IMR-90 (cell line): ENCODE measurements at regions not wholly inside any gene's neighbourhood (a gene's known extent, or its start where the extent isn't known, plus 50 kb on each side); places are given as distances from the start of the nearest gene placed in this dataset.

ENCODE experiments used
- ATAC-seq: fragments of 200-7000 bp; cut with Tn5 transposase; 2 replicates; pipeline ENCODE4 v1.9.1; 2020; ENCODE audit warnings: low read depth, mild to moderate bottlenecking, moderate library complexity
- BruUV-seq: library from RNA; stranded (reverse); fragments of 400-500 nt; replicated peaks from 2 replicates; lab custom pipeline; 2021; lab: Mats Ljungman, UMichigan
- CTCF ChIA-PET: fragments of 300-600 bp; formaldehyde crosslinking; extraction: SDS; loops from one replicate; lab custom pipeline; 2021; ENCODE audit warnings: antibody characterized with exemption; lab: Yijun Ruan, JAX
- POLR2A ChIA-PET: fragments of 300-600 bp; sonication (Branson Sonifier 250); formaldehyde crosslinking; loops from one replicate; lab custom pipeline; 2022; ENCODE audit warnings: antibody characterized with exemption; ENCODE audit not compliant: unreplicated experiment; lab: Charles Lee
- DNase-seq: peaks from one replicate; pipeline ENCODE4 v3.0.0; 2013
- H2AFZ ChIP-seq: replicated peaks from 2 replicates; pipeline ENCODE3; 2013; ENCODE audit warnings: low read length, mild to moderate bottlenecking; ENCODE audit not compliant: poor library complexity
- H2AK5ac ChIP-seq: 2 replicates; pipeline ENCODE4 v1.6.1; 2013; ENCODE audit warnings: low read depth, low read length, inconsistent platforms
- H2AK9ac ChIP-seq: replicated peaks from 2 replicates; pipeline ENCODE3; 2013; ENCODE audit warnings: mild to moderate bottlenecking, low read depth, low read length, moderate library complexity; ENCODE audit not compliant: poor library complexity
- H2BK120ac ChIP-seq: 2 replicates; pipeline ENCODE4 v1.6.1; 2013; ENCODE audit warnings: low read depth, low read length, inconsistent platforms
- H2BK15ac ChIP-seq: 3 replicates; pipeline ENCODE4 v1.6.1; 2013; ENCODE audit warnings: low read depth, low read length, inconsistent platforms
- H2BK20ac ChIP-seq: 2 replicates; pipeline ENCODE4 v1.6.1; 2013; ENCODE audit warnings: low read depth, mild to moderate bottlenecking, inconsistent platforms, low read length, moderate library complexity
- H2BK5ac ChIP-seq: 2 replicates; pipeline ENCODE4 v1.6.1; 2013; ENCODE audit warnings: mild to moderate bottlenecking, low read depth, low read length, inconsistent platforms; ENCODE audit not compliant: poor library complexity, severe bottlenecking
- H3K14ac ChIP-seq: replicated peaks from 2 replicates; pipeline ENCODE4 v1.6.1; 2013; ENCODE audit warnings: low read depth, low read length, inconsistent platforms
- H3K18ac ChIP-seq: 2 replicates; pipeline ENCODE4 v1.6.1; 2013; ENCODE audit warnings: low read depth, low read length, control low read depth
- H3K23ac ChIP-seq: 2 replicates; pipeline ENCODE4 v1.6.1; 2013; ENCODE audit warnings: low read depth, low read length, inconsistent platforms
- H3K27ac ChIP-seq: 2 replicates; pipeline ENCODE4 v1.5.1; 2013; ENCODE audit warnings: mild to moderate bottlenecking, control low read depth, low read length; ENCODE audit not compliant: insufficient read depth
- H3K27me3 ChIP-seq: 2 replicates; pipeline ENCODE4 v1.6.1; 2013; ENCODE audit warnings: low read length; ENCODE audit not compliant: control insufficient read depth, insufficient read depth
- H3K36me3 ChIP-seq: 2 replicates; pipeline ENCODE4 v1.6.1; 2013; ENCODE audit warnings: low read length, mixed read lengths; ENCODE audit not compliant: control insufficient read depth, insufficient read depth
- H3K4ac ChIP-seq: 2 replicates; pipeline ENCODE4 v1.6.1; 2013; ENCODE audit warnings: low read depth, low read length, inconsistent platforms
- H3K4me1 ChIP-seq: 2 replicates; pipeline ENCODE4 v1.6.1; 2013; ENCODE audit warnings: low read length, mixed read lengths; ENCODE audit not compliant: control insufficient read depth, insufficient read depth
- H3K4me2 ChIP-seq: 2 replicates; pipeline ENCODE4 v1.6.1; 2013; ENCODE audit warnings: low read depth, mild to moderate bottlenecking, control low read depth, low read length, moderate library complexity
- H3K4me3 ChIP-seq: 2 replicates; pipeline ENCODE4 v1.5.1; 2013; ENCODE audit warnings: low read depth, mild to moderate bottlenecking, control low read depth, low read length, moderate library complexity; ENCODE audit not compliant: insufficient read depth
- H3K56ac ChIP-seq: 2 replicates; pipeline ENCODE4 v1.6.1; 2013; ENCODE audit warnings: low read length, inconsistent platforms; ENCODE audit not compliant: insufficient read depth; ENCODE audit errors: extremely low read depth
- H3K79me1 ChIP-seq, 2 experiments: 2 replicates each; pipeline ENCODE4 v1.6.1; 2013; ENCODE audit warnings: low read length in 2 of 2, inconsistent platforms in 1 of 2, low read depth in 1 of 2
- H3K9ac ChIP-seq: 2 replicates; pipeline ENCODE4 v1.6.1; 2013; ENCODE audit warnings: low read depth, low read length, control low read depth
- H3K9me1 ChIP-seq: 2 replicates; pipeline ENCODE4 v1.6.1; 2013; ENCODE audit warnings: low read length, inconsistent platforms; ENCODE audit not compliant: insufficient read depth
- H3K9me3 ChIP-seq: 2 replicates; pipeline ENCODE4 v1.6.1; 2013; ENCODE audit warnings: low read length; ENCODE audit not compliant: control insufficient read depth, insufficient read depth
- H4K20me1 ChIP-seq: 2 replicates; pipeline ENCODE4 v1.6.1; 2013; ENCODE audit warnings: low read length, inconsistent platforms; ENCODE audit not compliant: insufficient read depth
- H4K5ac ChIP-seq: 2 replicates; pipeline ENCODE4 v1.6.1; 2013; ENCODE audit warnings: mild to moderate bottlenecking, low read depth, low read length, control low read depth
- H4K8ac ChIP-seq, 2 experiments: 2 replicates each; pipeline ENCODE4 v1.6.1; 2013; ENCODE audit warnings: low read depth in 2 of 2, low read length in 2 of 2, control low read depth in 1 of 2, inconsistent platforms in 1 of 2
- H4K91ac ChIP-seq: 2 replicates; pipeline ENCODE4 v1.6.1; 2013; ENCODE audit warnings: low read depth, low read length, inconsistent platforms; ENCODE audit not compliant: insufficient read depth
- BHLHE40 ChIP-seq: fragments of 150-350 bp; IDR thresholded peaks from 2 replicates; pipeline ENCODE4 v1.6.1; 2016; ENCODE audit warnings: mild to moderate bottlenecking, low read depth, low read length
- CEBPB ChIP-seq: IDR thresholded peaks from 2 replicates; pipeline ENCODE4 v1.6.1; 2012; ENCODE audit warnings: low read depth, low read length, improper control_type of control experiment
- CHD1 ChIP-seq: IDR thresholded peaks from 2 replicates; pipeline ENCODE4 v1.6.1; 2012; ENCODE audit warnings: low read depth, low read length, improper control_type of control experiment
- ELK1 ChIP-seq: fragments of 150-350 bp; IDR thresholded peaks from 2 replicates; pipeline ENCODE4 v1.6.1; 2016; ENCODE audit warnings: low read depth, mild to moderate bottlenecking, low read length, moderate library complexity, borderline replicate concordance
- FOS ChIP-seq: fragments of 150-350 bp; IDR thresholded peaks from 2 replicates; pipeline ENCODE4 v1.6.1; 2016; ENCODE audit warnings: low read depth, low read length
- MXI1 ChIP-seq: IDR thresholded peaks from 2 replicates; pipeline ENCODE4 v1.6.1; 2012; ENCODE audit warnings: low read depth, mild to moderate bottlenecking, low read length, moderate library complexity, borderline replicate concordance
- POLR2A ChIP-seq: IDR thresholded peaks from 2 replicates; pipeline ENCODE4 v1.6.1; 2012; ENCODE audit warnings: mild to moderate bottlenecking, low read depth, low read length
- RCOR1 ChIP-seq: IDR thresholded peaks from 2 replicates; pipeline ENCODE4 v1.6.1; 2012; ENCODE audit warnings: mild to moderate bottlenecking, low read length, improper control_type of control experiment; ENCODE audit not compliant: insufficient replicate concordance
- RFX5 ChIP-seq: IDR thresholded peaks from 2 replicates; pipeline ENCODE4 v1.8.0; 2012; ENCODE audit warnings: low read depth, mild to moderate bottlenecking, low read length, moderate library complexity
- WGBS, 2 experiments: methylation state at CpG; one replicate each; pipeline versions ENCODE4 v1.1.5 to v1.1.7; 2013; ENCODE audit warnings: missing lambda C conversion rate in 2 of 2; ENCODE audit not compliant: insufficient read length in 1 of 2; ENCODE audit errors: extremely low coverage in 2 of 2; 5-methylcytosine and 5-hydroxymethylcytosine counted together
- dilution Hi-C: fragments of 300-500 bp; cut with HindIII; formaldehyde crosslinking; loops from one replicate; pipeline ENCODE4 v1.14.3; 2018; ENCODE audit warnings: low sequenced_read_pairs; ENCODE audit not compliant: unreplicated experiment
- in situ Hi-C: fragments of 300-500 bp; cut with MboI; formaldehyde crosslinking; loops from 3 replicates; pipeline ENCODE4 v1.14.3; 2019; ENCODE audit warnings: low sequenced_read_pairs, inconsistent platforms, mixed read lengths
- intact Hi-C: fragments of 100-400 bp; cut with micrococcal nuclease; formaldehyde crosslinking; loops from 2 replicates; pipeline ENCODE4 v1.10.0; 2022

- ChIA-PET POLR2A (no interaction called here), CTCF (no interaction called here)
- Histone ChIP-seq H3K27me3 (no peaks in the 10 kb centered on the region), H3K4ac (no peak overlapping the region), H2AFZ (no peak overlapping the region), H3K27ac (no peak overlapping the region), H3K9ac (no peak overlapping the region), H3K4me1 (no peaks in the 10 kb centered on the region), H3K56ac (no peak overlapping the region), H4K8ac (no peak overlapping the region), H3K9me3 (no peaks in the 10 kb centered on the region), H3K9me1 (no peaks in the 10 kb centered on the region), H3K79me1 (no peaks in the 10 kb centered on the region), H3K4me3 (no peak overlapping the region), H3K4me2 (no peak overlapping the region), H4K5ac (no peak overlapping the region), H4K20me1 (no peaks in the 10 kb centered on the region), H2BK20ac (no peak overlapping the region), H3K23ac (no peak overlapping the region), H4K91ac (no peak overlapping the region), H3K18ac (no peak overlapping the region), H3K14ac (no peak overlapping the region), H2AK9ac (no peak overlapping the region), H2AK5ac (no peak overlapping the region), H2BK120ac (no peak overlapping the region), H3K36me3 (no peaks in the 10 kb centered on the region), H2BK15ac (no peak overlapping the region), H2BK5ac (no peak overlapping the region)
- DNase-seq (peak; percentile 20), ATAC-seq (no peak)
- dilution Hi-C loops: no loop called here
- no TSS peak for BruUV-seq
- in situ Hi-C loops: no loop called here
- intact Hi-C loops: no loop called here
- TF ChIP-seq MXI1: no peak
- TF ChIP-seq CHD1: no peak
- no peak for TF ChIP-seq BHLHE40
- no peak for TF ChIP-seq ELK1
- TF ChIP-seq RCOR1: no peak
- no peak for TF ChIP-seq POLR2A
- TF ChIP-seq RFX5: no peak
- TF ChIP-seq FOS: no peak
- no peak for TF ChIP-seq CEBPB
- WGBS, 2 experiments: no CpG with 5 or more reads among the region's 2 CpGs
Measured at GRCh38 chr4:159027535-159027934, 75.3 kb upstream of the RAPGEF2 start.
